ENCODE measurements at regions not wholly inside any gene's neighbourhood (a gene's known extent, or its start where the extent isn't known, plus 50 kb on each side); places are given as distances from the start of the nearest gene placed in this dataset.

- in situ Hi-C loops (cut with HindIII; ENCODE audit: low sequenced_read_pairs) = no loop called here
- TF ChIP-seq, protein P1, sequence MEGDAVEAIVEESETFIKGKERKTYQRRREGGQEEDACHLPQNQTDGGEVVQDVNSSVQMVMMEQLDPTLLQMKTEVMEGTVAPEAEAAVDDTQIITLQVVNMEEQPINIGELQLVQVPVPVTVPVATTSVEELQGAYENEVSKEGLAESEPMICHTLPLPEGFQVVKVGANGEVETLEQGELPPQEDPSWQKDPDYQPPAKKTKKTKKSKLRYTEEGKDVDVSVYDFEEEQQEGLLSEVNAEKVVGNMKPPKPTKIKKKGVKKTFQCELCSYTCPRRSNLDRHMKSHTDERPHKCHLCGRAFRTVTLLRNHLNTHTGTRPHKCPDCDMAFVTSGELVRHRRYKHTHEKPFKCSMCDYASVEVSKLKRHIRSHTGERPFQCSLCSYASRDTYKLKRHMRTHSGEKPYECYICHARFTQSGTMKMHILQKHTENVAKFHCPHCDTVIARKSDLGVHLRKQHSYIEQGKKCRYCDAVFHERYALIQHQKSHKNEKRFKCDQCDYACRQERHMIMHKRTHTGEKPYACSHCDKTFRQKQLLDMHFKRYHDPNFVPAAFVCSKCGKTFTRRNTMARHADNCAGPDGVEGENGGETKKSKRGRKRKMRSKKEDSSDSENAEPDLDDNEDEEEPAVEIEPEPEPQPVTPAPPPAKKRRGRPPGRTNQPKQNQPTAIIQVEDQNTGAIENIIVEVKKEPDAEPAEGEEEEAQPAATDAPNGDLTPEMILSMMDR (IDR thresholded peaks at IDR 0.05; ENCODE audit: low read depth, low read length) = no peak
Measured at GRCh38 chr3:34531156-34531555, 732.7 kb downstream of the PDCD6IP start.

GRCh38 chr3:34533451-34533850 is 735.0 kb downstream of the PDCD6IP start:
- DNase-seq (ENCODE audit: low read depth, low spot score) = peak; percentile 8
- TF ChIP-seq, protein P1 (IDR thresholded peaks at IDR 0.05; ENCODE audit: low read depth, low read length) = no peak
- in situ Hi-C loops (cut with HindIII; ENCODE audit: low sequenced_read_pairs) = no loop called here
- H3K4me3 ChIP-seq (ENCODE audit: low read depth, low read length) = no peak overlapping the region

More at GRCh38 chr3:34531156-34531555, 732.7 kb downstream of the PDCD6IP start:
- no peak for DNase-seq (ENCODE audit: low read depth, low spot score)
- no peak overlapping the region for H3K4me3 ChIP-seq (ENCODE audit: low read depth, low read length)

DNA sequence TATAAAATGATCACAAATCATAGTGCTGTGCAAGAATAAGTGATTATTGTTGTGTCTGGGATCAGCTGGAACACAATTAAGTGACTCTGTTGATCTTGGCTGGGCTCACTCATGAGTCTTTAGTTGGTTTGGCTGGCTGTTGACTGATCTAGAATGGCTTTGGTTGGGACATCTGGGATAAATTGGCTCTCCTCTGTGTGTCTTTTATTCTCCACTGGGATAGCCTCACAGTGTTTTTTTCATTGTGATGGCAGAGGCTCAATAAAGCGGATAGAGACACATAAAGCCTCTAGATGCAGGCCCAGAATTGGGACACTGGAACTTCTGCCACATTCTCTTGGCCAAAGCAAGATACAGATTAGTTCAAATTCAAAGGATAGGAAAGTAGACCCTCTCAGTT is 735.6 kb downstream of the PDCD6IP start:
- TF ChIP-seq, protein P1 (IDR thresholded peaks at IDR 0.05; ENCODE audit: low read depth, low read length) = no peak
- in situ Hi-C loops (cut with HindIII; ENCODE audit: low sequenced_read_pairs) = no loop called here

GRCh38 chr3:34544136-34544535 is 745.7 kb downstream of the PDCD6IP start:
- no peak overlapping the region for H3K4me3 ChIP-seq (ENCODE audit: low read depth, low read length)
- TF ChIP-seq, protein P1 (IDR thresholded peaks at IDR 0.05; ENCODE audit: low read depth, low read length) = no peak
- no peak for DNase-seq (ENCODE audit: low read depth, low spot score)
- in situ Hi-C loops (cut with HindIII; ENCODE audit: low sequenced_read_pairs) = no loop called here

More for the DNA sequence above, 735.6 kb downstream of the PDCD6IP start:
- DNase-seq (ENCODE audit: low read depth, low spot score) = no peak
- H3K4me3 ChIP-seq (ENCODE audit: low read depth, low read length) = no peak overlapping the region

GRCh38 chr3:34547297-34547920 is 749.0 kb downstream of the PDCD6IP start:
- no peak for DNase-seq (ENCODE audit: low read depth, low spot score)
- H3K4me3 ChIP-seq (ENCODE audit: low read depth, low read length) = no peak overlapping the region
- in situ Hi-C loops (cut with HindIII; ENCODE audit: low sequenced_read_pairs) = no loop called here
- TF ChIP-seq, protein P1 (IDR thresholded peaks at IDR 0.05; ENCODE audit: low read depth, low read length) = no peak

DNA sequence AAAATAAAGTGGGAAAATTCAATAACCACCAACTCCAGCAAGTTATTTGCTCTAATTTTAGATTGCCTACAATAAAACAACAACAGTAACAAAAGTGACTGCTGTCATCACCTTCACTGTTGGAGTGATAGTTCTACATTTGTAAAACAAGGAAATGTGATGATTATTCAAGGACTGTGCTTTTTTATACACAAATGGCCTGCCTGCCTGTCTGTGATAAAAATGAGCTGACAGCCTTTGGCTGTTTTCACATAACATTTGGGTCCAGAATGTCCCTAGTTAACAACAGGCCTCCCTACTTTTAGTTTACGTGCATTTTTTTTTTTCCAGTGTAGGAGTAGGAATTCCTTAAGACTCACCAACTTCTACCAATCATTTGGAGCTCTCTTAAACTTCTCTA is 768.8 kb downstream of the PDCD6IP start:
- no peak overlapping the region for H3K4me3 ChIP-seq (ENCODE audit: low read depth, low read length)
- in situ Hi-C loops (cut with HindIII; ENCODE audit: low sequenced_read_pairs) = no loop called here
- DNase-seq (ENCODE audit: low read depth, low spot score) = no peak
- TF ChIP-seq, protein P1 (IDR thresholded peaks at IDR 0.05; ENCODE audit: low read depth, low read length) = no peak
